ENCODE measurements at regions not wholly inside any gene's neighbourhood (a gene's known extent, or its start where the extent isn't known, plus 50 kb on each side); places are given as distances from the start of the nearest gene placed in this dataset.

GRCh38 chr5:63570752-63571151, 391.5 kb downstream of the HTR1A start:
- TF ChIP-seq CTCF (IDR thresholded peaks at IDR 0.05 in 4 of 5, conservative IDR thresholded peaks at IDR 0.05 in 1 of 5) (no peak), POLR2A (IDR thresholded peaks at IDR 0.05) (no peak)
